NCI-H1436 treated with DMSO at 0.1 percent for 48 hours (cell line): ENCODE measurements at regions not wholly inside any gene's neighbourhood (a gene's known extent, or its start where the extent isn't known, plus 50 kb on each side); places are given as distances from the start of the nearest gene placed in this dataset.
"Not testable (repeated sequence)": the region's sequence is repeated elsewhere in the genome, so short reads cannot be mapped to it uniquely, and the experiment has no call there.

Source experiments
- DNase-seq: peaks from one replicate; lab custom pipeline; 2025; lab: John Stamatoyannopoulos, UW

GRCh38 chr2:82507657-82508056 lies 1951.4 kb downstream of the SUCLG1 start:
- no peak for DNase-seq

DNA sequence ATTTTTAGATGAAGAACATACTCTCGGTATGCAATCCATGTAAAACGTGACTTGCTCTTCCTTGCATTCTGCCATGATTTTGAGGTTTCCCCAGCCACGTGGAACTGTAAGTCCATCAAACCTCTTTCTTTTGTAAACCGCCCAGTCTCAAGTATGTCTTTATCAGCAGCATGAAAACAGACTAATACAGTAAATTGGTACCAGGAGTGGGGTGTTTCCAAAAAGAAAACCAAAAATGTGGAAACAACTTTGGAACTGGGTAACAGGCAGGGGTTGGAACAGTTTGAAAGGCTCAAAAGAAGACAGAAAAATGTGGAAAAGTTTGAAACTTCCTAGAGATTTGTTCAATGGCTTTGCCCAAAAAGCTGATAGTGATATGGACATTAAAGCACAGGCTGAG lies 1957.9 kb downstream of the SUCLG1 start:
- no peak for DNase-seq

GRCh38 chr2:82498777-82499443 lies 1960.2 kb downstream of the SUCLG1 start:
- no peak for DNase-seq

- DNase-seq, result no peak
These were observed 1964.3 kb downstream of the SUCLG1 start for GRCh38 chr2:82494739-82495138.

GRCh38 chr2:82491591-82491990 lies 1967.5 kb downstream of the SUCLG1 start:
- no peak for DNase-seq

DNA sequence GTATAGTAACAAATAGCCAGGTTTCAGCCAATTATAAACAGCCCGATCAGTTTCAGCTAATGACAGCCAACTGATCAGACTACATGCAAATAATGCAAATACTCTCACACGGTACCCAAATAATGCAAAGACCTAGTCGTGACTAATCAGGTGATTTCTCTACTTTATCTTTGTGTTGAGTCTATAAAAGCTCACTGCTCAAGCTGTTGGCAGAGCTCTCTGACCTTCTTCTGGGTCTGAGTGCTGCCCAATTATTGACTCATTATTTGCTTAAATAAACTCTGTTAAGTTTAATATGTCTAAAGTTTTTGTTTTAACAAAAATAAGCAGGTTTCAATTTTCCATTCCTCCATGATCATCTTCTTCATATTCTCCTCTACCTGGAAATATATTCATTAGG lies 1971.7 kb downstream of the SUCLG1 start:
- no peak for DNase-seq

DNA sequence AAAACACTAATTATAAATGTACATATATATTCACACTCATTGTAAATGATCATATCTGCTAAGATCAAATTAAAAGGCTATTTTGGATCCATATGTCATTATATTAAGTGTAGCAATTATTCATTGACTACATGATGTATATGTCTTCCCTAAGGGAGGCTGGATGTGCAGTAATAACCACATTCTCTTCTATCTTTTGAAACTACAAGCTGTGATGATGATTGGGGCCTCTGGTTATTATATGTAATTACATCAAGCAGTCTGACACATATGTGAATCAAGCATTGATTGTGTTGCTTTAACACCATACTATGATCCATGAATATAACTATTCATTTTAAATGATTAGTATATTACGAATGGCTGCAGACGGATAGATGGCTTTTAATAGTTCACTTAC lies 1973.4 kb downstream of the SUCLG1 start:
- DNase-seq, result no peak

DNA sequence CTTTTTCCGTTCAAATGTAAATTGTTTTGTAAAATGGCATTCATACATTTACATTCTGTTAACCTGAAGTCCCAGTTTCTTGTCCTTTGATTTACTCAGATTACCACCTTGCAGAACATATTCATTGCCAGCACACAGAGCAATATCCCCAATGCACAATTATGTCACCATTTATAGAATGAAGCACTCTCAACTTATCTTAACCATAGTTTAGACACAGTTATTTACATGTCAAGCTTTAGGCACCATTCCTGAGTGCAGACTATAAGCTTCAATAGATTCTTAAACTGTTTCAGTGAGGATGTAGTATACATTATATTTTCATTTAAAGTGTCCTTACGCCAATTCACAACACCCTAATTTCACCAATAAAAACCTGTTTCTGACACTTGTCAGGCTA lies 1977.9 kb downstream of the SUCLG1 start:
- DNase-seq, result no peak

DNA sequence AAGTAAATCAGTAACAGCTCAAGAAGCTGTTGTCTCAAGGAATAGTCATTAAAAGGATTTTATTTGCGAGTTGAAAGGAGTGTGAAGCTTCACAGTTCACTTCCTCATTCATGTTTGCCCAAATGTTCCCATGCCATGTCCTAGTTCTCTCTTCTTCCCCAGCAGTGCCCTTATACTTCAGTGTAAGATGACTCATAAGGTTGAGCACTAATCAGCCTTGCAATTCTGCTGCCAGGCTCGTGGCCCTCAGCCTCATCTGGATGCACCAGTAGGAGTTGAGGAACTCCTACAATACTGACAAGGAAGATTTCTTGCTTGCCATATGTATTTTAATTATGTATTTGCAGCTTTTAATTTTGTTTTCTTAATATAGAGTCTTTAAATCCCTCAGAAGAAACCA lies 1980.4 kb downstream of the SUCLG1 start:
- DNase-seq, result no peak

DNA sequence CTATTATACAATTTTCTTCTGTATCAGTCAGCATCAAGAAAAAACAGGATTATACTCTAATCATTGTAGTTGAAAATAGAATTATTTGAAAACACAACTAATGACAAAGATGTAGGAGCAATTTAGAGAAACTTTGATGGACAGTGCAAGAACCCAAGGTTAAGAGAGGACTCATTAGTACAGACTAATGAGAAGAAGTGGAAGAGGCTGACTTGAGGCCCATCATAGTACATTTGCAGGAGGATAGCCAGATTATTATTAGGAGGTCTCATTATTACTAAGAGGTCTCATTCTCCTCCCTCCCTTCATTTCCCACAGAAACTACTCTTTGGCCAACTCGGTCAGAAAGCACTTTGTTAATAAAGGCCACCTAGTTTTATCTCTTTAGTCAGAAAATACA lies 1983.0 kb downstream of the SUCLG1 start:
- DNase-seq, result no peak

DNA sequence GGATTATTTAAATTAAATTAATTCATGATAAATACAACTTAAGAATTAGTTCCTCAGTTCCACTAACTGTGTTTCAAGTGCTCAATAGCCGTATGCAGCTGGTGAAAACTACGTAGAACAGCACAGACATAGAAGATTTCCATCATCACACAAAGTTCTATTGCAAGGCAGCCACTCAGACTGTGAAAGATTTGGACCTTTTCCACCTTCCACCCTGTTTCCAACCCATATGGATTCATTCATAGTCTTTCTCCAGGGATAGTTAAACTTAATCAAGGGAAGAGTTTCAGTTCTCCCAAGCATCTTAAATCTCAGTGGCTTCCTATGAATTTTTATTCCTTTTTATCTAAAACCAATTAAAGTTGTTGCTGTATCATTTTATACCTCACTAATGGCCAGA lies 2030.8 kb downstream of the SUCLG1 start:
- DNase-seq, result no peak

- DNase-seq, result no peak
These were observed 2047.1 kb downstream of the SUCLG1 start for GRCh38 chr2:82412021-82412420.

- DNase-seq, result no peak
These were observed 2048.0 kb downstream of the SUCLG1 start for GRCh38 chr2:82411071-82411470.

- no peak for DNase-seq
These were observed 2063.5 kb downstream of the SUCLG1 start for GRCh38 chr2:82395531-82395930.

DNA sequence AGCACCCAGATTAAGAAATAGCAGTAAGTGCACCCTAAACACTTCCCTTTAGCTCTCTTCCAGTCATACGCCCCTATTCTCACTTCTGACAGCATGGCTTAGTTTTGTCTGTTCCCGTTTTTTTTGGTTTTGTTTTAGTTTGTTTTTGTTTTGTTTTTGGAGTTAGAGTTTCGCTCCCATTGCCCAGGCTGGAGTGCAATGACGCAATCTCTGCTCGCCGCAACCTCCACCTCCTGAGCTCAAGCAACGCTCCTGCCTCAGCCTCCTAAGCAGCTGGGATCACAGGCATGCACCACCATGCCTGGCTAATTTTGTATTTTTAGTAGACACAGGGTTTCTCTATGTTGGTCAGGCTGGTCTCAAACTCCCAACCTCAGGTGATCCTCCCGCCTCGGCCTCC lies 2067.7 kb downstream of the SUCLG1 start:
- DNase-seq, result no peak

DNA sequence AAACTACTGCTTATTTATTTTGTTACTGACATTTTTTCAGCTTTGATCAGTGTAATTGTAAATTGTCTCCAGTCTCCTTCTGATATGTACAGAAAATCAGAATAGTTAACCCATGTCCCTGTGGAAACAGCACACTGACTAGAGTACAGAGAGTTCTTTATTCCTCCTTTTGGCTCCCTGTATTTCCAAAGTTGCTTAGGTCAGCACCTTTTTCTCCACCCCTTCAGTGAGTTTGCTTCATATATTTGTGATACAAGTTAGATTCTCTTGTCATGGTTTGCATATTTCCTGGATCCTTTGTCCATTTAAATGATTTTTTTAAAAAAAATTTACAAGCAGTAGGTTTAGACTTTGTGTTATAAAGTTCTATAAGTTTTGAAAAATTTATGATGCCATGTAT lies 2051.1 kb upstream of the LRRTM1 start:
- no peak for DNase-seq

DNA sequence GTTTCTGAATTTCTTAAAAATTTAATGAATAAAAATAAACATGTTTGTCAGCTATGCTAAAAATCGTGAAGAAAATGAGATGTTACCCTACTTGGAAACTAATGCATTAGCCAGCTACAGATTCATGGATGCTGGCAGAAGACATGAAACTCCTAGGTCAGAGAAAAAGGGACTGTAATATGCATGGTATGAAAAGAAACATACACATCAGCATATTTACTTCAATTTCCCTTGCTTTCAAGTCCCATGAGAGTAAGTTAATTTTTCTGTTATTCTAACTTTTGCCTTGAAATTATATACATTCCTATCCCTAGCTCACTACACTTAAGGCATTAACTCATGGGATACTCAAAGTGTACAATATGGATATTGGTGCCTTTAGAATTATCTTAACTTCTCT lies 2041.4 kb upstream of the LRRTM1 start:
- DNase-seq, result no peak

GRCh38 chr2:82344670-82345069 lies 2040.1 kb upstream of the LRRTM1 start:
- no peak for DNase-seq

DNA sequence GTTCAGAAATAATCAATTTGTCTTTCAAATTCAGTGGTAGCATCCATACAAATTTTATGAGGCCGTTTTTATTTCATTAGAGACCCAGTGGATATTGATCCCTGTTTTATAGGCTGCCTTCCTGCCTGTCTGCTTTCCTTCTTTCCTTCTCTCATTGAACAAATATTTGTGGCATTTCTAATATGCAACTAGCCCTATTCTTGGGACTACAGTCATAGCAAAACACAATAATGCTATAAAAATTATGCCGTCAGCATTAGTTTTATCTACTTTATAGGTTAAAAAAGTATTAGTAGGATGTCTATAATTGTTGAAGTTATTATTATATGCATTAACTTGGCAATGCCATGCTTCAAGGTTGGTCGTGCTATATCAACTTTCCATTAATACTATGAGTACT lies 2037.8 kb upstream of the LRRTM1 start:
- no peak for DNase-seq

GRCh38 chr2:82340578-82341053 lies 2036.1 kb upstream of the LRRTM1 start:
- no peak for DNase-seq

DNA sequence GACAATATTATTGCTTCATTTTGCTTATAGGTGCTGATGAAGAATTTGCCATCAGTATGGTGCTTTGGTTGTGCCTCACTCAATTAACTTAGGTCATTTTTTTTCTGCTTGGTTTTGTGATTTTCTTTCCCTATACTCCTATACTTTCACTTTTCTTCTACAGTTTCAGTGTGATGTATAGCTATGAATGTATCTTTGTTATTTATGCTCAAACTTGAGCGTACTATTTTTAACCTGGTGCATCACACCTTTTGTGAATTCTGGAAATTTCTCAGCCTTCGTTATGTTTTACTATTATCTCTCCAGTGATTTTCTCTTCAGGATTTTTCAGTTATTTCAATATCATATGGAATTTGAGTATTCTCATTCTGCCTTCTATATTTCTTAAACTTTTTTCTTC lies 2035.3 kb upstream of the LRRTM1 start:
- DNase-seq, result no peak

DNA sequence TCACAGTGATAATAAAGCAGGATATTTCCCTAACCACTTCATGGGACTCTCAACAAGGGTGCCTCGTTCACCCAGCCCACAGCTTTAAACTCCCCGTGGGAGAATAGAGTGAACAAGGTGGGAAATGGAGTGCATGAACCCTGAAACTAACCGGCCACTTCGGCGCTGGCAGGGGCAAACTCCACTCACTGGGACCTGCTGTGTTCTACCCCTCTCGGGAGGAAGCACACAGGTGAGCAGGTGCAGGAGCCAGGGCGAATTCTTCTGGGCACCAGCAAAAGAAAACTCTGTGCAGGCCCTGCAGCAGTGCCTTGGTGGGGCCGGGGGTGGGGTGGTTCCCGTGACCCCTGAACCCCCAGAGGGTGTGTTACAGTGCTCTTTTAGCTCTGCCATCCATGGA lies 2029.1 kb upstream of the LRRTM1 start:
- DNase-seq, result no peak

DNA sequence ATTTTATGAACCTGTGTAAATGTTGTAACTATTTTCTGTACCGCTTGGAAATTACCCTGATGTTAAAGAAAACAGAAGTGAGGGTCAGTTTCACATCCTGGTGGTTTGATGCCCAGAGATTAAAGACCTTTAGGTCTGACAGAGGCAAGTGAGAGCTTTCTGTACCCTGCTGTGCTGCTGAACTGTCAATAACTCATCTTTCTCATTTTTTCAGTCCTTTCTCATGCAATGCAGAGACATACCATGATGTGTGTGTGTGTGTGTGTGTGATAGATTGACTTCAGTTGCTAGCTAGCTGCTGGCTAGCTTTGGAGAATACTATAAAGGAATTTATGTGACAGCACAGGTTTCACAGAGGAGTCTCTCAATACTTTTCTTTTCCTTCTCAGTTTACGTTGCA lies 2025.6 kb upstream of the LRRTM1 start:
- DNase-seq, result no peak

GRCh38 chr2:82326180-82326767 lies 2021.7 kb upstream of the LRRTM1 start:
- not testable (repeated sequence) for DNase-seq
